ENCODE measurements at regions not wholly inside any gene's neighbourhood (a gene's known extent, or its start where the extent isn't known, plus 50 kb on each side); places are given as distances from the start of the nearest gene placed in this dataset.

DNA sequence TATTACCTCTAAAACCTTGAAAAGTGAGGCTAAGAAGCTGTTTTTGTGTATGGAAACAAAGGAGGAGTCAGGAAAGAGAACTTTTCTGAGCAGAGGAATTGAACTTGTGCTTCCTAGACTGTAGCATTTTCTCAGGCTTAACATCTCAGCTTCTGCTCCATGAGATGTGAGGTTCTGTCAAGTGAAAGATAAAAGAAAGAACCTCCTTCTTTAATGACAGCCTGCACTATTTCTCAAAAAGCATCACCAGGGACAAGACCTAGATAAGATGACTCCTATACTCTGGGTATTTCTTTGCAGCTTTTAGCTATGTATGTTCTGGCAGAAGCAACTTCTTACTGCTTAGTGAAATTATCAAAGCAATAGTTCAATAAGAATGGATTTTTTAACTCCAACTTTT is 87.6 kb upstream of the KCNQ5 start:
- TF ChIP-seq, protein P1, sequence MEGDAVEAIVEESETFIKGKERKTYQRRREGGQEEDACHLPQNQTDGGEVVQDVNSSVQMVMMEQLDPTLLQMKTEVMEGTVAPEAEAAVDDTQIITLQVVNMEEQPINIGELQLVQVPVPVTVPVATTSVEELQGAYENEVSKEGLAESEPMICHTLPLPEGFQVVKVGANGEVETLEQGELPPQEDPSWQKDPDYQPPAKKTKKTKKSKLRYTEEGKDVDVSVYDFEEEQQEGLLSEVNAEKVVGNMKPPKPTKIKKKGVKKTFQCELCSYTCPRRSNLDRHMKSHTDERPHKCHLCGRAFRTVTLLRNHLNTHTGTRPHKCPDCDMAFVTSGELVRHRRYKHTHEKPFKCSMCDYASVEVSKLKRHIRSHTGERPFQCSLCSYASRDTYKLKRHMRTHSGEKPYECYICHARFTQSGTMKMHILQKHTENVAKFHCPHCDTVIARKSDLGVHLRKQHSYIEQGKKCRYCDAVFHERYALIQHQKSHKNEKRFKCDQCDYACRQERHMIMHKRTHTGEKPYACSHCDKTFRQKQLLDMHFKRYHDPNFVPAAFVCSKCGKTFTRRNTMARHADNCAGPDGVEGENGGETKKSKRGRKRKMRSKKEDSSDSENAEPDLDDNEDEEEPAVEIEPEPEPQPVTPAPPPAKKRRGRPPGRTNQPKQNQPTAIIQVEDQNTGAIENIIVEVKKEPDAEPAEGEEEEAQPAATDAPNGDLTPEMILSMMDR (IDR thresholded peaks at IDR 0.05), result no peak
- TF ChIP-seq POLR2A (IDR thresholded peaks at IDR 0.05), result no peak
